ENCODE measurements at regions not wholly inside any gene's neighbourhood (a gene's known extent, or its start where the extent isn't known, plus 50 kb on each side); places are given as distances from the start of the nearest gene placed in this dataset.

DNA sequence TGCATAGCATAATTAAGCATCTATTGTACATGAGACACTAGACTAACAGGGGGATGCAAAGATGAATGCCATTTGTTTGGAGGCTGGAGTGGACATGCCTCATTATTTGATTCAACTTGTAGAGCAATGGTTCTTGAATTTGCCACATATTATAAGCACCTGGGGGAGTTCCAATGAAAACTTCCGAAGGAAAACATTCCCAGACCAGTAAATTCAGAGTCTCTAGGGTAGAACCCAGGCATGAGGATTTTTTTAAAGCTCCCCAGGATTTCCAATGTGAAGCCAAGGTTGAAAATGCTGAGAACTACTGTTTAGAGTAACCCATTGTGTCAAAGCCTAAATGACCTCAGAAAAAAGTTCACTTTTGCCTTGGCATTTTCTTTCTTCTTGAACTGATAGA, 93.9 kb upstream of the ITGA1 start:
- TF ChIP-seq, protein P1, sequence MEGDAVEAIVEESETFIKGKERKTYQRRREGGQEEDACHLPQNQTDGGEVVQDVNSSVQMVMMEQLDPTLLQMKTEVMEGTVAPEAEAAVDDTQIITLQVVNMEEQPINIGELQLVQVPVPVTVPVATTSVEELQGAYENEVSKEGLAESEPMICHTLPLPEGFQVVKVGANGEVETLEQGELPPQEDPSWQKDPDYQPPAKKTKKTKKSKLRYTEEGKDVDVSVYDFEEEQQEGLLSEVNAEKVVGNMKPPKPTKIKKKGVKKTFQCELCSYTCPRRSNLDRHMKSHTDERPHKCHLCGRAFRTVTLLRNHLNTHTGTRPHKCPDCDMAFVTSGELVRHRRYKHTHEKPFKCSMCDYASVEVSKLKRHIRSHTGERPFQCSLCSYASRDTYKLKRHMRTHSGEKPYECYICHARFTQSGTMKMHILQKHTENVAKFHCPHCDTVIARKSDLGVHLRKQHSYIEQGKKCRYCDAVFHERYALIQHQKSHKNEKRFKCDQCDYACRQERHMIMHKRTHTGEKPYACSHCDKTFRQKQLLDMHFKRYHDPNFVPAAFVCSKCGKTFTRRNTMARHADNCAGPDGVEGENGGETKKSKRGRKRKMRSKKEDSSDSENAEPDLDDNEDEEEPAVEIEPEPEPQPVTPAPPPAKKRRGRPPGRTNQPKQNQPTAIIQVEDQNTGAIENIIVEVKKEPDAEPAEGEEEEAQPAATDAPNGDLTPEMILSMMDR (IDR thresholded peaks at IDR 0.05) = no peak
- H3K36me3 Mint-ChIP-seq (ENCODE audit: low read depth) = no peaks in the 10 kb centered on the region
- H3K9me3 Mint-ChIP-seq = no peaks in the 10 kb centered on the region
- H3K4me3 Mint-ChIP-seq = no peak overlapping the region
- DNase-seq = no peak
- peaks cover 7% of the 10 kb centered on the region for H3K4me1 Mint-ChIP-seq
- H3K27ac Mint-ChIP-seq = no peak overlapping the region
- H3K27me3 Mint-ChIP-seq (ENCODE audit: low read depth, poor library complexity) = no peaks in the 10 kb centered on the region

DNA sequence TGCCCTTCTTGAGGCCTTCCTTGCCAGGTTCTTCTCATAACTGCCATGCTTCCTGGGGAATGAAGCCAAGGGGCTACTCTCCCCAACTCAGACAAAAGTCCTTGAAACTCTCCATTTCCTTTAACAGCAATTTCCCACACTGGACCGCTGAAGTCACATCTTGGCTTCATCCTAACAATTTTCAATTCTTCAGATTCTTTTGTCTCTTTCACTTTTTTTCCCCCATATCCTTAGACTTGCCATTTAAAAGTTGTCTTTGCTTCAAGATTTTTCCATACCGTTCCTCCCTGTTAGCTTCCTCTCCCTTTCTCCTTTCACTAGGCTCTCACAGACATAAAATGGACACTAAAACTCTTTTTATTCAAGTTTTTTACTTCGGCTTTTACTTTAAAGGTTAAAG, 93.1 kb upstream of the ITGA1 start:
- H3K9me3 Mint-ChIP-seq = no peaks in the 10 kb centered on the region
- no peaks in the 10 kb centered on the region for H3K36me3 Mint-ChIP-seq (ENCODE audit: low read depth)
- peaks cover 7% of the 10 kb centered on the region for H3K4me1 Mint-ChIP-seq
- no peak overlapping the region for H3K27ac Mint-ChIP-seq
- no peak overlapping the region for H3K4me3 Mint-ChIP-seq
- no peak for DNase-seq
- H3K27me3 Mint-ChIP-seq (ENCODE audit: low read depth, poor library complexity) = no peaks in the 10 kb centered on the region
- TF ChIP-seq, protein P1 (IDR thresholded peaks at IDR 0.05) = no peak

DNA sequence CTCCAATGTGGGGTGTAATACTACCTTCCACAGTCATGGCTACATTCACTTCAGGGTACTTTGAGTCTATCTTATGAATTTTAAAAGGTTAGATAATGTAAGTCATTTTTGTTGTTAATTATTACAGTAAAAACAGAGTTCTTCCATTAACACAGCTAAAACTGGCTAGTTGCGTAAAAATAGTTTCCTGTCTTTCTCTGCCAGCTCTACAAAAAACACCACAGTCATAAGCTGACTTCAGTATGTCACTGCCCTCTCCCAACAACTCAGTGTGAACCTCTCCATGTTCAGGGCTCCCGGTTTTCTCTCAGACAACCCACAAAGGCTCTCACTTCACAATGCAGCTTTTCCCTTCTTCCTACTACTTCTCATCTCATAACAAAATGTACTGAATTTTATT, 84.8 kb upstream of the ITGA1 start:
- DNase-seq = no peak
- H3K36me3 Mint-ChIP-seq (ENCODE audit: low read depth) = no peaks in the 10 kb centered on the region
- H3K4me1 Mint-ChIP-seq = peaks cover 20% of the 10 kb centered on the region
- no peaks in the 10 kb centered on the region for H3K9me3 Mint-ChIP-seq
- no peak overlapping the region for H3K4me3 Mint-ChIP-seq
- TF ChIP-seq, protein P1 (IDR thresholded peaks at IDR 0.05) = no peak
- H3K27ac Mint-ChIP-seq = no peak overlapping the region
- no peaks in the 10 kb centered on the region for H3K27me3 Mint-ChIP-seq (ENCODE audit: low read depth, poor library complexity)

DNA sequence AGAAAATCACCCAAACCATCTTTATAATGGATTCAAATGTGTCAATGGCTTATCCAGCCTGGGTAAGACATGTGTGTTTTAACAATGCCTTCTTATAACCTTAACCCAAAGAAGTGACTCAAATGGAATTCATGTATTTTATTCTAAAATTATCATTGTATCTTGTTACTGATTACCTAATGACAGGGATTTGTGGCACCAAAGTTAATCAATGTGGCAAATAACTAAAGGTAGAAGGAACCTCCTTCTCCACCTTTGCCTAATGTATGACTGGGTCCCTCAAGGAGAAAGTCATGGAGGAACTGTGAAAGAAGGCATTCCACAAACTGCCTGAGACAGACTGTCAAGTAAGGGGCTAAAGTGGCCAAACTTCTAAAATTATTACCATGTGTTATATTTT, 84.4 kb upstream of the ITGA1 start:
- H3K27ac Mint-ChIP-seq = no peak overlapping the region

DNA sequence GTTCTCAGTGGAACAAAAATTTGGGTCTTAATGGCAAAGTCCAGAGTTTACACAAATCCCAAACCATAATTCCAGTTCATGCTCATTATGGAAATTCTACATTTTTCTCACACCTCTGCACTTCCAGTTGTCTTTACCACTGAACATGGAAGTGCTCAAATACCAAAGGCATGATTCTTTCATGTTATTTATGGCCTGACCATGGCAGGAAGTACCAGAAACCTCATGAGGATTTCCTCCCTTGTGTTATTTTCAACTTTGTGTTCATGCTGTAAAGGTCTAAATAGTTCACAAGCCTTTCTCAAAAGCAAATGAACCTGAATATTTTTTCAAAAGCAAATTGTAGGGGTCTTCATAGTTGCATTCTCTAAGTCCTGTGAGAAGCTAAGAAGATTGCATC, 82.0 kb upstream of the ITGA1 start:
- no peak for DNase-seq
- no peaks in the 10 kb centered on the region for H3K9me3 Mint-ChIP-seq
- no peaks in the 10 kb centered on the region for H3K27me3 Mint-ChIP-seq (ENCODE audit: low read depth, poor library complexity)
- H3K4me3 Mint-ChIP-seq = no peak overlapping the region
- peaks cover 36% of the 10 kb centered on the region for H3K4me1 Mint-ChIP-seq
- TF ChIP-seq, protein P1 (IDR thresholded peaks at IDR 0.05) = no peak
- H3K27ac Mint-ChIP-seq = no peak overlapping the region
- H3K36me3 Mint-ChIP-seq (ENCODE audit: low read depth) = no peaks in the 10 kb centered on the region

More for the DNA sequence above, 84.4 kb upstream of the ITGA1 start:
- DNase-seq = no peak
- Mint-ChIP-seq H3K27me3 (ENCODE audit: low read depth, poor library complexity) (no peaks in the 10 kb centered on the region), H3K4me3 (no peak overlapping the region), H3K9me3 (no peaks in the 10 kb centered on the region), H3K36me3 (ENCODE audit: low read depth) (no peaks in the 10 kb centered on the region), H3K4me1 (peaks cover 23% of the 10 kb centered on the region)
- TF ChIP-seq, protein P1 (IDR thresholded peaks at IDR 0.05) = no peak

DNA sequence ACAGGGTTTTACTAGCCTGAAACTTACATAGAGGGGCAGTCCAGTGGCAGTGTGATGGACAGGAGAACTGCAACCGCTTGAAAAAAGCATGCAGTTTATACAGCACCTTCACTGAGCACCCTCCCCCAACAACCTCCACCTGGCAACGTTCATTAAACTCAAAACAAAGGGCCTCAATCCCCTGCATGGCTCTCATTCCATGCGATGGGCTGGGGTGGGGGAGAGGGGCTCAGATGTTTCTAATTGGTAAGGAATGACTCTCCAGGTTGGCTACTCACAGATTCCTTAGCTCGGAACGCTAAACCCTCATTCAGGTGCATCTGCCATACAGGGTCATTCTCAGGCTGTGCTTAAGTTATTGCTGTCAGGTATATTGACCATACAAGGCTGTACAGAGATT, 80.9 kb upstream of the ITGA1 start:
- Mint-ChIP-seq H3K27ac (no peak overlapping the region), H3K4me3 (no peak overlapping the region), H3K36me3 (ENCODE audit: low read depth) (no peaks in the 10 kb centered on the region), H3K9me3 (no peaks in the 10 kb centered on the region), H3K4me1 (peaks cover 36% of the 10 kb centered on the region), H3K27me3 (ENCODE audit: low read depth, poor library complexity) (no peaks in the 10 kb centered on the region)
- TF ChIP-seq, protein P1 (IDR thresholded peaks at IDR 0.05) = no peak
- DNase-seq = no peak
